Keratinocyte (primary cell): ENCODE measurements at regions not wholly inside any gene's neighbourhood (a gene's known extent, or its start where the extent isn't known, plus 50 kb on each side); places are given as distances from the start of the nearest gene placed in this dataset.

Experiments used
- DNase-seq: peaks from one replicate; pipeline ENCODE4 v3.0.0-alpha.2; 2011; ENCODE audit warnings: low read depth, missing footprints, low spot score
- FAIRE-seq: peaks from 2 replicates; lab custom pipeline; 2011; peaks lifted over from hg19 to GRCh38; lab: Jason Lieb, UNC
- H2AFZ ChIP-seq: 2 replicates; pipeline ENCODE4 v1.6.0; 2012; ENCODE audit warnings: low read length, control low read depth, inconsistent platforms; ENCODE audit not compliant: control insufficient read depth
- H3K27ac ChIP-seq: 2 replicates; pipeline ENCODE4 v1.5.1; 2011; ENCODE audit warnings: low read length; ENCODE audit not compliant: control insufficient read depth, insufficient read depth
- H3K27me3 ChIP-seq: 3 replicates; pipeline ENCODE4 v1.6.0; 2011; ENCODE audit warnings: low read length; ENCODE audit not compliant: control insufficient read depth, insufficient read depth; ENCODE audit errors: extremely low read depth
- H3K36me3 ChIP-seq, 2 experiments: 2 replicates in 1 of 2; 3 replicates in 1 of 2; pipeline ENCODE4 v1.5.1; 2011; ENCODE audit warnings: low read length in 2 of 2, mild to moderate bottlenecking in 1 of 2; ENCODE audit not compliant: control insufficient read depth in 2 of 2, insufficient read depth in 2 of 2; ENCODE audit errors: extremely low read depth in 1 of 2
- H3K4me1 ChIP-seq: 3 replicates; pipeline ENCODE4 v1.5.1; 2011; ENCODE audit warnings: low read length; ENCODE audit not compliant: control insufficient read depth, insufficient read depth; ENCODE audit errors: extremely low read depth
- H3K4me2 ChIP-seq: 3 replicates; pipeline ENCODE4 v1.6.0; 2011; ENCODE audit warnings: low read depth, low read length; ENCODE audit not compliant: control insufficient read depth, insufficient read depth; ENCODE audit errors: extremely low read depth
- H3K4me3 ChIP-seq, 3 experiments: fragments of 200-600 bp in 1 of 3; sonication (generic) in 1 of 3; 2 replicates in 2 of 3; 3 replicates in 1 of 3; pipeline ENCODE4 v1.5.1; 2011 to 2016; ENCODE audit warnings: low read length in 3 of 3, mild to moderate bottlenecking in 3 of 3, control low read depth in 2 of 3, inconsistent platforms in 1 of 3, low read depth in 1 of 3, mixed read lengths in 1 of 3, mixed run types in 1 of 3, moderate library complexity in 1 of 3; ENCODE audit not compliant: control insufficient read depth in 2 of 3, insufficient read depth in 2 of 3; ENCODE audit errors: extremely low read depth in 1 of 3
- H3K79me2 ChIP-seq: 2 replicates; pipeline ENCODE4 v1.6.0; 2012; ENCODE audit warnings: low read length; ENCODE audit not compliant: control insufficient read depth, insufficient read depth
- H3K9ac ChIP-seq: 3 replicates; pipeline ENCODE4 v1.6.0; 2011; ENCODE audit warnings: low read length; ENCODE audit not compliant: control insufficient read depth, insufficient read depth; ENCODE audit errors: extremely low read depth
- H3K9me1 ChIP-seq: 3 replicates; pipeline ENCODE4 v1.6.0; 2011; ENCODE audit warnings: low read length; ENCODE audit not compliant: control insufficient read depth, insufficient read depth; ENCODE audit errors: extremely low read depth
- H3K9me3 ChIP-seq: 2 replicates; pipeline ENCODE4 v1.5.1; 2012; ENCODE audit warnings: low read depth, low read length; ENCODE audit not compliant: control insufficient read depth
- H4K20me1 ChIP-seq: 3 replicates; pipeline ENCODE4 v1.6.0; 2011; ENCODE audit warnings: low read length; ENCODE audit not compliant: control insufficient read depth, insufficient read depth; ENCODE audit errors: extremely low read depth
- EZH2 ChIP-seq: IDR thresholded peaks from one replicate; pipeline ENCODE4 v1.6.1; 2012; ENCODE audit warnings: inconsistent platforms, mild to moderate bottlenecking, low read length, moderate library complexity
- dilution Hi-C: fragments of 300-500 bp; cut with MboI; formaldehyde crosslinking; loops from one replicate; pipeline ENCODE4 v1.7.0; 2020; ENCODE audit warnings: low sequenced_read_pairs; ENCODE audit not compliant: extremely low pct_ligation_motif_present
- TF ChIP-seq, protein P1 (sequence below), 3 experiments: IDR thresholded peaks in 1 of 3; conservative IDR thresholded peaks in 1 of 3; optimal IDR thresholded peaks in 1 of 3; 2 replicates in 2 of 3; 3 replicates in 1 of 3; pipeline versions ENCODE3 to v1.5.1; 2011; ENCODE audit warnings: low read length in 3 of 3, mild to moderate bottlenecking in 3 of 3, moderate library complexity in 2 of 3, control low read depth in 1 of 3, inconsistent platforms in 1 of 3; ENCODE audit not compliant: insufficient read depth in 2 of 3; ENCODE audit errors: extremely low read depth in 1 of 3

- DNase-seq (no peak), FAIRE-seq (no peak)
- Histone ChIP-seq H3K9ac (no peak overlapping the region), H3K4me3 (no peak overlapping the region), H3K4me1 (no peaks in the 10 kb centered on the region), H4K20me1 (no peaks in the 10 kb centered on the region), H3K9me3 (no peaks in the 10 kb centered on the region), H3K27me3 (no peaks in the 10 kb centered on the region), H2AFZ (no peak overlapping the region), H3K79me2 (no peaks in the 10 kb centered on the region), H3K27ac (no peak overlapping the region), H3K4me2 (no peak overlapping the region), H3K36me3 (no peaks in the 10 kb centered on the region), H3K9me1 (no peaks in the 10 kb centered on the region)
- dilution Hi-C loops: no loop called here
- no peak for TF ChIP-seq EZH2
- TF ChIP-seq, protein P1, sequence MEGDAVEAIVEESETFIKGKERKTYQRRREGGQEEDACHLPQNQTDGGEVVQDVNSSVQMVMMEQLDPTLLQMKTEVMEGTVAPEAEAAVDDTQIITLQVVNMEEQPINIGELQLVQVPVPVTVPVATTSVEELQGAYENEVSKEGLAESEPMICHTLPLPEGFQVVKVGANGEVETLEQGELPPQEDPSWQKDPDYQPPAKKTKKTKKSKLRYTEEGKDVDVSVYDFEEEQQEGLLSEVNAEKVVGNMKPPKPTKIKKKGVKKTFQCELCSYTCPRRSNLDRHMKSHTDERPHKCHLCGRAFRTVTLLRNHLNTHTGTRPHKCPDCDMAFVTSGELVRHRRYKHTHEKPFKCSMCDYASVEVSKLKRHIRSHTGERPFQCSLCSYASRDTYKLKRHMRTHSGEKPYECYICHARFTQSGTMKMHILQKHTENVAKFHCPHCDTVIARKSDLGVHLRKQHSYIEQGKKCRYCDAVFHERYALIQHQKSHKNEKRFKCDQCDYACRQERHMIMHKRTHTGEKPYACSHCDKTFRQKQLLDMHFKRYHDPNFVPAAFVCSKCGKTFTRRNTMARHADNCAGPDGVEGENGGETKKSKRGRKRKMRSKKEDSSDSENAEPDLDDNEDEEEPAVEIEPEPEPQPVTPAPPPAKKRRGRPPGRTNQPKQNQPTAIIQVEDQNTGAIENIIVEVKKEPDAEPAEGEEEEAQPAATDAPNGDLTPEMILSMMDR (optimal IDR thresholded peaks at IDR 0.05 in 1 of 3, IDR thresholded peaks at IDR 0.05 in 1 of 3, conservative IDR thresholded peaks at IDR 0.05 in 1 of 3; ENCODE audit: extremely low read depth in 1 of 3, insufficient read depth in 2 of 3, low read length in 3 of 3): no peak
These were observed 64.2 kb upstream of the NHSL2 start for GRCh38 chrX:71846429-71846828.

DNA sequence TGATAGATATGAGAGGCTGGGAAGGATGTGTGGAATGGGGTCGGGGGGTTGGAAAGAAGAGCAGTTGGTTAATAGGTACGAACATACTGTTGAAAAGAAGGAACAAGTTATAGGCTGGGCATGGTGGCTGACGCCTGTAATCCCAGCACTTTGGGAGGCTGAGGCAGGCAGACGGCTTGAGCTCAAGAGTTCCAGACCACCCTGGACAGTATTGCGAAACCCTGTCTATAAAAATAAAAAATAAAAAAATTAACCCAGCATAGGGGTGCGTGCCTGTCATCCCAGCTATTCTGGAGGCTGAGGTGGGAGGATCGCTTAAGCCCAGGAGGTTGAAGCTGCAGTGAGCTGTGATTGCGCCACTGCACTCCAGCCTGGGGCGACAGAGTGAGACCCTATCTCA is 58.5 kb upstream of the NHSL2 start:
- H3K9ac ChIP-seq: no peak overlapping the region
- no peaks in the 10 kb centered on the region for H3K79me2 ChIP-seq
- FAIRE-seq (no peak), DNase-seq (no peak)
- no peak overlapping the region for H3K4me2 ChIP-seq
- H3K27me3 ChIP-seq: no peaks in the 10 kb centered on the region
- no peak overlapping the region for H3K4me3 ChIP-seq
- H4K20me1 ChIP-seq: no peaks in the 10 kb centered on the region
- H2AFZ ChIP-seq: no peak overlapping the region
- no peak for TF ChIP-seq EZH2
- TF ChIP-seq, protein P1 (optimal IDR thresholded peaks at IDR 0.05 in 1 of 3, IDR thresholded peaks at IDR 0.05 in 1 of 3, conservative IDR thresholded peaks at IDR 0.05 in 1 of 3; ENCODE audit: extremely low read depth in 1 of 3, insufficient read depth in 2 of 3, low read length in 3 of 3): no peak
- dilution Hi-C loops: no loop called here
- H3K9me1 ChIP-seq: no peaks in the 10 kb centered on the region
- H3K27ac ChIP-seq: no peak overlapping the region
- no peaks in the 10 kb centered on the region for H3K36me3 ChIP-seq
- H3K9me3 ChIP-seq: no peaks in the 10 kb centered on the region
- H3K4me1 ChIP-seq: no peaks in the 10 kb centered on the region
